ENCODE measurements at regions not wholly inside any gene's neighbourhood (a gene's known extent, or its start where the extent isn't known, plus 50 kb on each side); places are given as distances from the start of the nearest gene placed in this dataset.

DNA sequence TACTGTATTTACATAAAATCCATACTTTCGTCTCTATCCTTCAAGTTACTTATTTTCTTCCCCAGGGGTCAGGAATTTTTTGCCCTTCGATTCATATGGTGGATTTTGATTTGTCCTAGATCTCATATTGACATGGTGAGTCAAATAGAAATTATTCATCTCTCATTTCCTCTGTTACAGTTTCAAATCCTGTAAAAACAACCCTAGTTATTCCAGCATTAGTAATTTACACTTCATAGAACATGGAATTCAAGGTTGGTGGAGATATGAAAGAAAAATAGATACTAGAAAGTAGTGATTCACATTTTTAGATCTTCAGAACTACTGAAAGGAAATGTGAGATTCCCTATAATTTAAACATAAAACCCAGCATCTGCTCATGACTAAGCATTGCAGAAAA lies 1331.0 kb upstream of the CDH9 start:
- TF ChIP-seq POLR2A (IDR thresholded peaks at IDR 0.05) = no peak
- TF ChIP-seq, protein P1, sequence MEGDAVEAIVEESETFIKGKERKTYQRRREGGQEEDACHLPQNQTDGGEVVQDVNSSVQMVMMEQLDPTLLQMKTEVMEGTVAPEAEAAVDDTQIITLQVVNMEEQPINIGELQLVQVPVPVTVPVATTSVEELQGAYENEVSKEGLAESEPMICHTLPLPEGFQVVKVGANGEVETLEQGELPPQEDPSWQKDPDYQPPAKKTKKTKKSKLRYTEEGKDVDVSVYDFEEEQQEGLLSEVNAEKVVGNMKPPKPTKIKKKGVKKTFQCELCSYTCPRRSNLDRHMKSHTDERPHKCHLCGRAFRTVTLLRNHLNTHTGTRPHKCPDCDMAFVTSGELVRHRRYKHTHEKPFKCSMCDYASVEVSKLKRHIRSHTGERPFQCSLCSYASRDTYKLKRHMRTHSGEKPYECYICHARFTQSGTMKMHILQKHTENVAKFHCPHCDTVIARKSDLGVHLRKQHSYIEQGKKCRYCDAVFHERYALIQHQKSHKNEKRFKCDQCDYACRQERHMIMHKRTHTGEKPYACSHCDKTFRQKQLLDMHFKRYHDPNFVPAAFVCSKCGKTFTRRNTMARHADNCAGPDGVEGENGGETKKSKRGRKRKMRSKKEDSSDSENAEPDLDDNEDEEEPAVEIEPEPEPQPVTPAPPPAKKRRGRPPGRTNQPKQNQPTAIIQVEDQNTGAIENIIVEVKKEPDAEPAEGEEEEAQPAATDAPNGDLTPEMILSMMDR (IDR thresholded peaks at IDR 0.05) = no peak

Measured in testis (tissue), 2 donors.